Panc1 (cell line): ENCODE measurements at regions not wholly inside any gene's neighbourhood (a gene's known extent, or its start where the extent isn't known, plus 50 kb on each side); places are given as distances from the start of the nearest gene placed in this dataset.

ENCODE experiments used
- ATAC-seq: fragments of 200-7000 bp; cut with Tn5 transposase; 2 replicates; pipeline ENCODE4 v1.9.1; 2020; ENCODE audit warnings: mild to moderate bottlenecking, moderate library complexity
- BruUV-seq: library from RNA; stranded (reverse); fragments of 400-500 nt; replicated peaks from 2 replicates; lab custom pipeline; 2021; lab: Mats Ljungman, UMichigan
- CTCF ChIA-PET: fragments of 300-600 bp; sonication (Branson Sonifier 250); formaldehyde crosslinking; loops from one replicate; lab custom pipeline; 2022; ENCODE audit warnings: antibody characterized with exemption; lab: Charles Lee
- POLR2A ChIA-PET: fragments of 300-600 bp; sonication (Branson Sonifier 250); formaldehyde crosslinking; loops from one replicate; lab custom pipeline; 2022; ENCODE audit warnings: antibody characterized with exemption; lab: Charles Lee
- DNase-seq: peaks from one replicate; pipeline ENCODE4 v3.0.0-alpha.2; 2010; ENCODE audit warnings: low read depth, low spot score
- H3K27ac ChIP-seq: 2 replicates; pipeline ENCODE4 v1.5.1; 2011; ENCODE audit warnings: mild to moderate bottlenecking, low read length, inconsistent platforms
- H3K27me3 ChIP-seq: fragments of 200-500 bp; sonication (Bioruptor generic); 2 replicates; pipeline ENCODE4 v1.6.0; 2014; ENCODE audit warnings: low read length, inconsistent platforms; ENCODE audit not compliant: control insufficient read depth, insufficient read depth
- H3K36me3 ChIP-seq: fragments of 200-500 bp; sonication (Bioruptor generic); 2 replicates; pipeline ENCODE4 v1.5.1; 2014; ENCODE audit warnings: inconsistent platforms, mild to moderate bottlenecking, low read length, moderate library complexity; ENCODE audit not compliant: control insufficient read depth, insufficient read depth
- H3K4me1 ChIP-seq: 2 replicates; pipeline ENCODE4 v1.5.1; 2011; ENCODE audit warnings: inconsistent platforms, mild to moderate bottlenecking, low read length, moderate library complexity; ENCODE audit not compliant: control insufficient read depth, insufficient read depth
- H3K4me3 ChIP-seq, 2 experiments: 2 replicates each; pipeline ENCODE4 v1.5.1; 2011 to 2012; ENCODE audit warnings: low read depth in 2 of 2, low read length in 2 of 2, mild to moderate bottlenecking in 2 of 2, inconsistent platforms in 1 of 2, moderate library complexity in 1 of 2
- H3K9me3 ChIP-seq: fragments of 200-500 bp; sonication (Bioruptor generic); 2 replicates; pipeline ENCODE4 v1.5.1; 2014; ENCODE audit warnings: low read depth, mild to moderate bottlenecking, inconsistent platforms, low read length, moderate library complexity; ENCODE audit not compliant: control insufficient read depth, insufficient read depth
- POLR2AphosphoS5 ChIP-seq: IDR thresholded peaks from 2 replicates; pipeline ENCODE4 v1.6.1; 2012; ENCODE audit warnings: mild to moderate bottlenecking, low read depth, low read length, moderate library complexity
- SIN3A ChIP-seq: IDR thresholded peaks from 2 replicates; pipeline ENCODE4 v1.6.1; 2012; ENCODE audit warnings: low read depth, mild to moderate bottlenecking, low read length, moderate library complexity, borderline replicate concordance; ENCODE audit not compliant: insufficient read depth
- TCF7L2 ChIP-seq: IDR thresholded peaks from 2 replicates; pipeline ENCODE4 v1.6.1; 2011; ENCODE audit warnings: mild to moderate bottlenecking, low read depth, low read length, inconsistent platforms
- in situ Hi-C: cut with HindIII; loops from 2 replicates; pipeline ENCODE4 v1.10.0; 2016; ENCODE audit warnings: low sequenced_read_pairs, low pct_unique_long_range_greater_than_20kb
- intact Hi-C: fragments of 100-400 bp; cut with micrococcal nuclease; formaldehyde crosslinking; loops from one replicate; pipeline ENCODE4 v1.10.0; 2022; ENCODE audit not compliant: unreplicated experiment
- TF ChIP-seq, protein P1 (sequence below): fragments of 450-650 bp; IDR thresholded peaks from 2 replicates; pipeline ENCODE4 v1.5.1; 2017; ENCODE audit warnings: mild to moderate bottlenecking
- TF ChIP-seq, protein P2 (sequence below), 2 experiments: IDR thresholded peaks; 2 replicates each; pipeline ENCODE4 v1.6.1; 2011 to 2012; ENCODE audit warnings: low read depth in 2 of 2, control low read depth in 1 of 2, low read length in 1 of 2, mild to moderate bottlenecking in 1 of 2, moderate library complexity in 1 of 2; ENCODE audit not compliant: insufficient read depth in 1 of 2

DNA sequence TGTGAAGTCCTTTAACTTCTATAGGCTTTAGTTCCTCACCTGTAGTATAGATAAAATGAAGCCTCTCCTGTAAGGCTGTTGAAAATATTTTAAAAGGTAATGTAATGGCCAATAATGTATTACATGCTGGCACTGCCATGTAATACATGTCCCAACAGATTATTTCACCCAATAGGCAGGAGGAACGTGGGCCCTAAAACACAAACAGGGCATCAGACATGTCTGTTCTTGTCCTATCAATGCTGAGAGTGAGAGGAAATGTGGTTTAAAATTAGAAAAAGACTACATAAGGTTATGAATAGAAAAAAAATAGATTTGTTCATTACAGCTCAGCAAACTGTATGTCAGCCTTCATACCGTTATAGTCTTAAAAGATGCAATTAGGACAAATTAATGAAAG is 492.7 kb upstream of the DDX18 start:
- no peaks in the 10 kb centered on the region for H3K36me3 ChIP-seq
- no peaks in the 10 kb centered on the region for H3K4me1 ChIP-seq
- no peak for ATAC-seq
- no peaks in the 10 kb centered on the region for H3K9me3 ChIP-seq
- no peak overlapping the region for H3K4me3 ChIP-seq
- H3K27me3 ChIP-seq: no peaks in the 10 kb centered on the region; the same call in 1 of the 2 replicates
- no TSS peak for BruUV-seq
- ChIA-PET CTCF (no interaction called here), POLR2A (no interaction called here)
- H3K27ac ChIP-seq: no peak overlapping the region
- in situ Hi-C loops: no loop called here
- TF ChIP-seq, protein P1, sequence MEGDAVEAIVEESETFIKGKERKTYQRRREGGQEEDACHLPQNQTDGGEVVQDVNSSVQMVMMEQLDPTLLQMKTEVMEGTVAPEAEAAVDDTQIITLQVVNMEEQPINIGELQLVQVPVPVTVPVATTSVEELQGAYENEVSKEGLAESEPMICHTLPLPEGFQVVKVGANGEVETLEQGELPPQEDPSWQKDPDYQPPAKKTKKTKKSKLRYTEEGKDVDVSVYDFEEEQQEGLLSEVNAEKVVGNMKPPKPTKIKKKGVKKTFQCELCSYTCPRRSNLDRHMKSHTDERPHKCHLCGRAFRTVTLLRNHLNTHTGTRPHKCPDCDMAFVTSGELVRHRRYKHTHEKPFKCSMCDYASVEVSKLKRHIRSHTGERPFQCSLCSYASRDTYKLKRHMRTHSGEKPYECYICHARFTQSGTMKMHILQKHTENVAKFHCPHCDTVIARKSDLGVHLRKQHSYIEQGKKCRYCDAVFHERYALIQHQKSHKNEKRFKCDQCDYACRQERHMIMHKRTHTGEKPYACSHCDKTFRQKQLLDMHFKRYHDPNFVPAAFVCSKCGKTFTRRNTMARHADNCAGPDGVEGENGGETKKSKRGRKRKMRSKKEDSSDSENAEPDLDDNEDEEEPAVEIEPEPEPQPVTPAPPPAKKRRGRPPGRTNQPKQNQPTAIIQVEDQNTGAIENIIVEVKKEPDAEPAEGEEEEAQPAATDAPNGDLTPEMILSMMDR: no peak
- TF ChIP-seq TCF7L2 (no peak), POLR2AphosphoS5 (no peak), SIN3A (no peak)
- TF ChIP-seq, protein P2, sequence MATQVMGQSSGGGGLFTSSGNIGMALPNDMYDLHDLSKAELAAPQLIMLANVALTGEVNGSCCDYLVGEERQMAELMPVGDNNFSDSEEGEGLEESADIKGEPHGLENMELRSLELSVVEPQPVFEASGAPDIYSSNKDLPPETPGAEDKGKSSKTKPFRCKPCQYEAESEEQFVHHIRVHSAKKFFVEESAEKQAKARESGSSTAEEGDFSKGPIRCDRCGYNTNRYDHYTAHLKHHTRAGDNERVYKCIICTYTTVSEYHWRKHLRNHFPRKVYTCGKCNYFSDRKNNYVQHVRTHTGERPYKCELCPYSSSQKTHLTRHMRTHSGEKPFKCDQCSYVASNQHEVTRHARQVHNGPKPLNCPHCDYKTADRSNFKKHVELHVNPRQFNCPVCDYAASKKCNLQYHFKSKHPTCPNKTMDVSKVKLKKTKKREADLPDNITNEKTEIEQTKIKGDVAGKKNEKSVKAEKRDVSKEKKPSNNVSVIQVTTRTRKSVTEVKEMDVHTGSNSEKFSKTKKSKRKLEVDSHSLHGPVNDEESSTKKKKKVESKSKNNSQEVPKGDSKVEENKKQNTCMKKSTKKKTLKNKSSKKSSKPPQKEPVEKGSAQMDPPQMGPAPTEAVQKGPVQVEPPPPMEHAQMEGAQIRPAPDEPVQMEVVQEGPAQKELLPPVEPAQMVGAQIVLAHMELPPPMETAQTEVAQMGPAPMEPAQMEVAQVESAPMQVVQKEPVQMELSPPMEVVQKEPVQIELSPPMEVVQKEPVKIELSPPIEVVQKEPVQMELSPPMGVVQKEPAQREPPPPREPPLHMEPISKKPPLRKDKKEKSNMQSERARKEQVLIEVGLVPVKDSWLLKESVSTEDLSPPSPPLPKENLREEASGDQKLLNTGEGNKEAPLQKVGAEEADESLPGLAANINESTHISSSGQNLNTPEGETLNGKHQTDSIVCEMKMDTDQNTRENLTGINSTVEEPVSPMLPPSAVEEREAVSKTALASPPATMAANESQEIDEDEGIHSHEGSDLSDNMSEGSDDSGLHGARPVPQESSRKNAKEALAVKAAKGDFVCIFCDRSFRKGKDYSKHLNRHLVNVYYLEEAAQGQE (IDR thresholded peaks at IDR 0.05; ENCODE audit: insufficient read depth in 1 of 2, low read depth in 2 of 2, low read length in 1 of 2): no peak
- DNase-seq: no peak
- intact Hi-C loops: no loop called here

DNA sequence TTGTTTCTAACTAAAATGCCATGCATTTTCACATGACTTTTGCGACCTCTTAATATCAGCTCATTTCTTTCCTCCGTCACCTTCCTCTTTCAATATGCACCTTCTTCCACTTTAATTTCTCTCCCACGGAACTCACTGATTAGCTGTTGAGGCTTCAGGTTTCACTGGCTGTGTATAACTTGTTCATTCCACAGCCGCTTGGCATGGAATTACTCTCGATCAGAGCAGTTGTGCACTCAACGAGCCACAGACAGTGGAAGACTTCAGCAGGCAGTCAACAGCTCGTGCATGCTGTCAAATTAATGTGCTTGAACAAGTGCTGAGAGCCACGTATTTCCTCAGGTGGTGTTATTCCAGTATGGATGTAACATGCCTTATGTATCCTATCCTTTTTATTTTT is 491.2 kb upstream of the DDX18 start:
- Histone ChIP-seq H3K4me1 (no peaks in the 10 kb centered on the region), H3K4me3 (no peak overlapping the region), H3K27me3 (no peaks in the 10 kb centered on the region; the same call in 1 of the 2 replicates), H3K36me3 (no peaks in the 10 kb centered on the region), H3K27ac (no peak overlapping the region), H3K9me3 (no peaks in the 10 kb centered on the region)
- CTCF ChIA-PET: no interaction called here
- BruUV-seq: no TSS peak
- TF ChIP-seq, protein P1: no peak
- TF ChIP-seq POLR2AphosphoS5 (no peak), SIN3A (no peak)
- intact Hi-C loops (no loop called here), in situ Hi-C loops (no loop called here)
- POLR2A ChIA-PET: no interaction called here
- DNase-seq: no peak
- no peak for ATAC-seq
